ENCODE measurements at regions not wholly inside any gene's neighbourhood (a gene's known extent, or its start where the extent isn't known, plus 50 kb on each side); places are given as distances from the start of the nearest gene placed in this dataset.
"Not testable (repeated sequence)": the region's sequence is repeated elsewhere in the genome, so short reads cannot be mapped to it uniquely, and the experiment has no call there.

- peak; percentile 39 for DNase-seq
These were observed 142.8 kb upstream of the PDE4D start for GRCh38 chr5:60036192-60036938.

- DNase-seq = no peak
These were observed 132.6 kb upstream of the PDE4D start for GRCh38 chr5:60026161-60026560.

DNA sequence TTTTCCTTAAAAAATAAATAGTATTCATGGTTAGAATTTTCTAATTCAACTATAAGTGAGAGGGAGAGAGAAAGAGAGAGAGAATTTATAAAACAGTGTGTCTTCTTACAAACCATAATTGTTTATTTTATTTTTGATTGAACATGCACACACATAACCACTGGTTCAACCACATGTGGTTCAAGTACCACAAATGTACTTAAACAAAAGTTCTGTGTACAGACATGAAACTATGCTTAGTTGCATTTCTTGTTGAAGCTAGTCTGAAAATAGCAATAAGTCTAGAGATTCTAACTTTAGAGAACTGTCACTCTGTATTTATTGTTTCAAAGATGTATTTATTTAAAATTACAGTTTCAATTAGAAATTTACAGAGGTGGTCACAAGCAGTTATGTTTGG, 130.6 kb upstream of the PDE4D start:
- no peak for DNase-seq

DNA sequence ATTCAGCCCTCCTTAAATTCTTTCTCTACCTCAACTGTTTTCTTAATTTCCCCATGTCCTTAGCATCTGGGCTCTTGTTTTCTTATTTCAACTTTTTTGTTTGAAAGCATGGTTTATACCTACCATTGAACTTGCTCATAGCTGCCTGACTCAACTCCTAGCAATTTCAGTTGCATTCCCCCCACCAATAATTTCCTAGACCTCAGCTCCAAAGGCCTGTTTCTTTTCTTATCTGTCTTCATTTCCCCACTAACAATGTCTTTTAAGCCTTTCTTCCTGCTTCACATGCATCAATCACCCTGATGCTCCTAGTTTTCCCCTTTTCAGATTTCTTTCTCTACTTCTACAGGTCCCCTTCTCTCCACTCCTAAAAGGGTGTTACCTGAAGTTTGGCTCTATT, 129.7 kb upstream of the PDE4D start:
- no peak for DNase-seq

GRCh38 chr5:60020457-60020856, 126.9 kb upstream of the PDE4D start:
- DNase-seq = no peak

DNA sequence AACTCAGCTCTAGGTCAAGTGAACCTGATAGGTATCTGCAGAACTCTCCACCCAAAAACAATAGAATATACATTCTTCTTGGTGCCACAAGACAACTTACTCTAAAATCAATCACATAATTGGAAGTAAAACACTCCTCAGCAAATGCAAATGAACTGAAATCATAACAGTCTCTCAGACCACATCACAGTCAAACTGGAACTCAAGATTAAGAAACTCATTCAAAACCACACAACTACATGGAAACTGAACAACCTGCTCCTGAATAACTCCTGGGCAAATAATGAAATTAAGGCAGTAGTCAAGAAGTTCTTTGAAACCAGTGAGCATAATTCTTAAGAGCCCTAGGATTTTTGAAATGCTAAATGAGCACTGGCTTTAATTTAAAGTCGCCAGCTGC, 125.4 kb upstream of the PDE4D start:
- DNase-seq = not testable (repeated sequence)

GRCh38 chr5:60018091-60018490, 124.6 kb upstream of the PDE4D start:
- no peak for DNase-seq

DNA sequence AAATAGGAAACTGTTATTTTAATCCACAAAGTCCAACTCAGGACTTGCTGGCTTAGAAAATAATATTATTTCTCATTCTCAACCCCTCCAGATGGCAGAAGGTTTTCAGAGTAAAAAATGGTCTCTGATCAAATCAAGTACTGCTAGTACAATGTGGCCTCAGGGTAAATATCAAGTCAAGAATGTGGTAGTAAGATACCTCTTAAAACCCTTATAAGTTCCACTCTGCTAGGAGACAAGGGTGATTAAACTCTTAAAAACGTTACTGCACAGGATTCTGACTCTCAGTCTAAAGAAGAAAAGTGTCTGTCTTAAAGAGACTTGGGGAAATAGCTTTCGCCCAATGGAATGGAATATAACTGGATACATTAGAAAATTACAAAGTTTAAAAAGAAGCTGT, 120.8 kb upstream of the PDE4D start:
- DNase-seq = no peak

DNA sequence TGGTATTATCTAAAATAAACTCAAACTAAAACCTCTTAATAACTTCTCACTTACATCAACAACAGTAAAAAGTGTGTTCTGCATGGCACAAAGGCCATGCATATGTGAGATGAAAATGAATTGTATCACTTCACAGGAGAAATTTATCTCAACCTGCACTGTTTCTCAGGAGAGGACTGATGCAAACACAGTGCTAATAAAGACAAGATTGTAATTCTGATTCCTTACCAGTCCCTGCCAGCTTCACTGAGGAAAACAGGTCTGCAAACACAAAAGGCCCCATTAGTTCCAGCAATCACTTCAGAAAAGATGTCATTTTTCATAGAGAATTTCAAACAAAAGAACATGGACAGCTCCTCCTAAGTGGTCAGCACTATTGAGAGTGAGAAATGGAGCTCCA, 117.3 kb upstream of the PDE4D start:
- DNase-seq = no peak

GRCh38 chr5:60010328-60010727, 116.8 kb upstream of the PDE4D start:
- no peak for DNase-seq

- DNase-seq = no peak
These were observed 114.2 kb upstream of the PDE4D start for GRCh38 chr5:60007729-60008128.

DNA sequence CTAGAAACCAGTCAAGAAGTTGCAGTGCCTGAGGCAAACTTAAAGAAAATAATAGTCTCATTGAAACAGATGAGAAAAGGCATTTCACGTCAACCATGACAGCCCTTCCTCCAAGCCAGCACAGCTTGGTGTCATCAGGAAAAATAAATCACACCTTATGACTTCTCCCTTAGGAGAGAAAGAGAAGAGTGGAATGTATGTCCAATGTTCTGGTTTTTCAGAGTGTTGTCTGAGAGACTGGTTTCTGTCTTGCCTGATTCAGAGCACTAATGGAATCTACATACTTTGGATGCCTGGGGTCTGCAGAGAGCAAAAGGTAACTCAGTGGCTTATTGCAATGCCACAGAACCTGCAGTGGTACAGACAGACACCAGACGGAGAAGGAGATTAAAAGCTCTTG, 105.5 kb upstream of the PDE4D start:
- DNase-seq = no peak

- DNase-seq = no peak
These were observed 98.7 kb upstream of the PDE4D start for GRCh38 chr5:59992206-59992605.

GRCh38 chr5:59988396-59988795, 94.9 kb upstream of the PDE4D start:
- no peak for DNase-seq

GRCh38 chr5:59976342-59976741, 82.8 kb upstream of the PDE4D start:
- DNase-seq = no peak

DNA sequence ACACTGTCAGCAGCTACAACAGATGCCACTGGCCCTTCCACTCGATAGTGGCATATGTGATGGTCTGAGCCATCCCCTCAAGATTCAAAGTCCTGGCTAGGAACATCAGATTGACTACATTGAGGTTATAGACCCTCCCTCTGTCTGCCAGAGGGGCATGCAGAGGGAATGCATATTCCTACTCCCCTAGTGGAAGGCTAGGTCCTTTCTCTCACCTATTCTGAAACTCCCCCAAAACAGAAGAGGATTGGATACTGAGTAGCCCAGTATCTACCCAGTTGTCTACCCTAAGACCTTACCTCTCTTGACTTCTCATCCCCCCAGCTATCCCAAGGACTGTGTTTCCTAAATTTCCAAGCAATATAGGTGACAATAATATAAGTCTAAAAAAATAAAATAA, 78.5 kb upstream of the PDE4D start:
- no peak for DNase-seq

DNA sequence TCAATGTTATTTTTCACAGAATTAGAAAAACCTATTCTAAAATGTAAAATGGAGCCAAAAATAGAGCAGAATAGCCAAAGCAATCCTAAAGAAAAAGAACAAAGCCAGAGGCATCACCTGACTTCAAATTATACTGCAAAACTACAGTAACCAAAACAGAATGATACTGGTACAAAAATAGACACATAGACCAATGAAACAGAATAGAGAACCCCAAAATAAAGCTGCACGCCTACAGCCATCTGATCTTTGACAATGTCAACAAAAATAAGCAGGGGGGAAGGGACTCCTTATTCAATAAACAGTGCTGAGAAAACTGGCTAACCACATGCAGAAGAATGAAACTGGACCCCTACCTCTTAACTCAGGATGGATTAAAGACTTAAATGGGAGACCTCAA, 65.8 kb upstream of the PDE4D start:
- DNase-seq = no peak

DNA sequence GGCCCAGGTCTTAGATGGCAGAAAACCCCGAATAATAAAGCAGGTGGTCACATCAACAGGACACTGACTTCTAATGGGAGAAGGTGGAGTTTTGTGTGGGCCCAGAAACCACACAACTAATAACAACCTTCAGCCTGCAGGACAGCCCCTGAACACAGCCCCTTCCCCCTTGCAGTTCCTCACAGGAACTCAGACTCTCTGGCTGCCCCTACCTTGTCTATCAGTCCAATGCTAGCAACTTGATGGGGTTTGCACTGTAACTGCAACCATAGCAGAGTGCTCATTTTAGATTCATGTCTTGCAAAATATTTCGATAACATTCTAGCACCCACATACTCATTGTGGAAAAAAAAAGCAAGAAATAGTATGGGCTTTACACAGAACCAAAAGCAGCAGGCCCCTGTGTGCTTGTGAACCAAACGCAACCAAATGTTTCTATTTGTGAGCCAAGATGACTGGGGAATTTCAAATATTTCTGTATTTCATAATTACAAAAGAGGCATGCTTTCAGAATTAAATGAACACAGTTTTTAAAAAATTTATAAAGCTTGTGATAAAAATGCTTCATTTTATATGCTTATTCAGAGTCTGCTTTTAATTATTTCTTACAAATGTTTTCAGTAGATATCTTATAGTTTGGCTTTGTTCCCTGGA, 62.7 kb upstream of the PDE4D start:
- DNase-seq = no peak

GRCh38 chr5:59955241-59955640, 61.7 kb upstream of the PDE4D start:
- no peak for DNase-seq

- DNase-seq = no peak
These were observed 50.1 kb upstream of the PDE4D start for GRCh38 chr5:59943452-59944113.
